GM12878 (cell line): ENCODE measurements at regions not wholly inside any gene's neighbourhood (a gene's known extent, or its start where the extent isn't known, plus 50 kb on each side); places are given as distances from the start of the nearest gene placed in this dataset.

Experiments used
- BHLHE40 ChIP-seq, 2 experiments: fragments of 450-650 bp in 1 of 2; IDR thresholded peaks; 2 replicates each; pipeline ENCODE4 v1.6.1; 2011 to 2017; ENCODE audit warnings: low read depth in 2 of 2, borderline replicate concordance in 1 of 2, improper control_type of control experiment in 1 of 2, low read length in 1 of 2, mild to moderate bottlenecking in 1 of 2
- BMI1 ChIP-seq: fragments of 450-650 bp; IDR thresholded peaks from 2 replicates; pipeline ENCODE4 v1.6.1; 2016; ENCODE audit warnings: mild to moderate bottlenecking, moderate library complexity, borderline replicate concordance
- EGR1 ChIP-seq, 2 experiments: IDR thresholded peaks; 1 replicate in 1 of 2; 2 replicates in 1 of 2; pipeline ENCODE4 v1.6.1; 2011 to 2012; ENCODE audit warnings: low read depth in 2 of 2, low read length in 2 of 2, borderline replicate concordance in 1 of 2, mild to moderate bottlenecking in 1 of 2, moderate library complexity in 1 of 2
- GATAD2B ChIP-seq: fragments of 450-650 bp; conservative IDR thresholded peaks from 2 replicates; pipeline ENCODE4 v1.6.1; 2017; ENCODE audit warnings: low read depth, mild to moderate bottlenecking, moderate library complexity
- KAT2A ChIP-seq: conservative IDR thresholded peaks from 2 replicates; pipeline ENCODE4 v1.6.1; 2011; ENCODE audit warnings: low read depth, low read length; ENCODE audit not compliant: control insufficient read depth
- MYB ChIP-seq: fragments of 150-350 bp; IDR thresholded peaks from 2 replicates; pipeline ENCODE4 v1.6.1; 2014; ENCODE audit warnings: mild to moderate bottlenecking, low read depth, low read length, borderline replicate concordance
- NR2C1 ChIP-seq: fragments of 450-650 bp; IDR thresholded peaks from 2 replicates; pipeline ENCODE4 v1.6.1; 2017; ENCODE audit warnings: antibody characterized with exemption, mild to moderate bottlenecking, moderate library complexity
- POU2F2 ChIP-seq: IDR thresholded peaks from 3 replicates; pipeline ENCODE4 v1.6.1; 2011; ENCODE audit warnings: low read depth, mild to moderate bottlenecking, low read length, borderline replicate concordance
- SREBF2 ChIP-seq: IDR thresholded peaks from 2 replicates; pipeline ENCODE4 v1.6.1; 2012; ENCODE audit warnings: mild to moderate bottlenecking, low read length
- TCF3 ChIP-seq: IDR thresholded peaks from 2 replicates; pipeline ENCODE4 v1.6.1; 2012; ENCODE audit warnings: low read depth, mild to moderate bottlenecking, low read length, borderline replicate concordance; ENCODE audit not compliant: insufficient read depth
- TCF7 ChIP-seq: IDR thresholded peaks from 2 replicates; pipeline ENCODE4 v1.6.1; 2014; ENCODE audit warnings: antibody characterized with exemption, borderline replicate concordance
- ZNF622 ChIP-seq: fragments of 450-650 bp; IDR thresholded peaks from 2 replicates; pipeline ENCODE4 v1.6.1; 2017; ENCODE audit warnings: mild to moderate bottlenecking, inconsistent platforms
- TF ChIP-seq, protein P1 (sequence below): fragments of 450-650 bp; IDR thresholded peaks from 2 replicates; pipeline ENCODE4 v1.6.1; 2016; ENCODE audit warnings: mild to moderate bottlenecking, moderate library complexity, borderline replicate concordance
- TF ChIP-seq, protein P2 (sequence below): fragments of 450-650 bp; IDR thresholded peaks from 2 replicates; pipeline ENCODE4 v1.6.1; 2017; ENCODE audit warnings: mild to moderate bottlenecking, moderate library complexity
- TF ChIP-seq, protein P3 (sequence below): fragments of 450-650 bp; IDR thresholded peaks from 2 replicates; pipeline ENCODE4 v1.6.1; 2017; ENCODE audit warnings: antibody characterized with exemption, mild to moderate bottlenecking, moderate library complexity
- TF ChIP-seq, protein P4 (sequence below): fragments of 450-650 bp; IDR thresholded peaks from 2 replicates; pipeline ENCODE4 v1.6.1; 2014; ENCODE audit warnings: mild to moderate bottlenecking

DNA sequence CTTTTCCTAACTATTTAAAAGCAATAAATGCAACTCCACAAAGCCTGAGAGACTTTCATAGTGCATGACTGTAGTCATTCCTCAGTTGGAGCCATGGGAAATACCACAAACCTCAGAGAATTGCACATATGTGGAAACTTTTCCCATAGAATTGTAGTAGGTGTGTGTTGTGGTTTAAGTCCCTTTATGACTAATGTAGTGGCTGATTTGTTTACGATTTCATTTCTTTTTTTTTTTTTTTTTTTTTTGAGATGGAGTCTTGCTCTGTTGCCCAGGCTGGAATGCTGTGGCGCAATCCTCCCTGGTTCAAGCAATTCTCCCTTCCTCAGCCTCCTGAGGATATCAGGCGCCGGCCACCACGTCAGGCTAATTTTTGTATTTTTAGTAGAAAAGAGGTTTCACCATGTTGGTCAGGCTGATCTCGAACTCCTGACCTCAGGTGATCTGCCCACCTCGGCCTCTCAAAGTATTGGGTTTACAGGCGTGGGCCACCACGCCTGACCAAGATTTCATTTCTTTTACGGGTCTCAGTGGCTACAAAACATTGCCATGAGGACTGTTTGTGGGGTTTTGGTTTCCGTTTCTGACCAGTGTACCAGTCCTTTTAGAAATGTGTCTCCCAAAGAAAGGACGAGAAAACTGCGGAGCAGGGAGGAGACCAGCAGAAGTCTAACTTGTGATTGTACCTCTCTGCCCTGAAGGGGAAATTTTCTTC lies 212.1 kb upstream of the MARCKS start (continued):
- TF ChIP-seq, protein P1, sequence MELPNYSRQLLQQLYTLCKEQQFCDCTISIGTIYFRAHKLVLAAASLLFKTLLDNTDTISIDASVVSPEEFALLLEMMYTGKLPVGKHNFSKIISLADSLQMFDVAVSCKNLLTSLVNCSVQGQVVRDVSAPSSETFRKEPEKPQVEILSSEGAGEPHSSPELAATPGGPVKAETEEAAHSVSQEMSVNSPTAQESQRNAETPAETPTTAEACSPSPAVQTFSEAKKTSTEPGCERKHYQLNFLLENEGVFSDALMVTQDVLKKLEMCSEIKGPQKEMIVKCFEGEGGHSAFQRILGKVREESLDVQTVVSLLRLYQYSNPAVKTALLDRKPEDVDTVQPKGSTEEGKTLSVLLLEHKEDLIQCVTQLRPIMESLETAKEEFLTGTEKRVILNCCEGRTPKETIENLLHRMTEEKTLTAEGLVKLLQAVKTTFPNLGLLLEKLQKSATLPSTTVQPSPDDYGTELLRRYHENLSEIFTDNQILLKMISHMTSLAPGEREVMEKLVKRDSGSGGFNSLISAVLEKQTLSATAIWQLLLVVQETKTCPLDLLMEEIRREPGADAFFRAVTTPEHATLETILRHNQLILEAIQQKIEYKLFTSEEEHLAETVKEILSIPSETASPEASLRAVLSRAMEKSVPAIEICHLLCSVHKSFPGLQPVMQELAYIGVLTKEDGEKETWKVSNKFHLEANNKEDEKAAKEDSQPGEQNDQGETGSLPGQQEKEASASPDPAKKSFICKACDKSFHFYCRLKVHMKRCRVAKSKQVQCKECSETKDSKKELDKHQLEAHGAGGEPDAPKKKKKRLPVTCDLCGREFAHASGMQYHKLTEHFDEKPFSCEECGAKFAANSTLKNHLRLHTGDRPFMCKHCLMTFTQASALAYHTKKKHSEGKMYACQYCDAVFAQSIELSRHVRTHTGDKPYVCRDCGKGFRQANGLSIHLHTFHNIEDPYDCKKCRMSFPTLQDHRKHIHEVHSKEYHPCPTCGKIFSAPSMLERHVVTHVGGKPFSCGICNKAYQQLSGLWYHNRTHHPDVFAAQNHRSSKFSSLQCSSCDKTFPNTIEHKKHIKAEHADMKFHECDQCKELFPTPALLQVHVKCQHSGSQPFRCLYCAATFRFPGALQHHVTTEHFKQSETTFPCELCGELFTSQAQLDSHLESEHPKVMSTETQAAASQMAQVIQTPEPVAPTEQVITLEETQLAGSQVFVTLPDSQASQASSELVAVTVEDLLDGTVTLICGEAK = 0 out of 2 replicates have a peak, but pooled peaks have one; percentile 11
- TF ChIP-seq BMI1 (peak; percentile 35; the same call in 1 of the 2 replicates), NR2C1 (no peak), SREBF2 (no peak), ZNF622 (no peak), GATAD2B (peak; percentile 69; the same call in 1 of the 2 replicates), MYB (no peak), KAT2A (no peak), TCF7 (no peak), EGR1 (IDR thresholded peaks at IDR 0.05; ENCODE audit: borderline replicate concordance in 1 of 2, low read depth in 2 of 2, low read length in 2 of 2) (no peak), BHLHE40 (IDR thresholded peaks at IDR 0.05; ENCODE audit: borderline replicate concordance in 1 of 2, low read depth in 2 of 2, low read length in 1 of 2) (peak; percentile 19 to 57; a peak in 3 of 4 replicates), TCF3 (0 out of 2 replicates have a peak, but pooled peaks have one; percentile 46), POU2F2 (0 out of 3 replicates have a peak, but pooled peaks have one; percentile 23)
- TF ChIP-seq, protein P2, sequence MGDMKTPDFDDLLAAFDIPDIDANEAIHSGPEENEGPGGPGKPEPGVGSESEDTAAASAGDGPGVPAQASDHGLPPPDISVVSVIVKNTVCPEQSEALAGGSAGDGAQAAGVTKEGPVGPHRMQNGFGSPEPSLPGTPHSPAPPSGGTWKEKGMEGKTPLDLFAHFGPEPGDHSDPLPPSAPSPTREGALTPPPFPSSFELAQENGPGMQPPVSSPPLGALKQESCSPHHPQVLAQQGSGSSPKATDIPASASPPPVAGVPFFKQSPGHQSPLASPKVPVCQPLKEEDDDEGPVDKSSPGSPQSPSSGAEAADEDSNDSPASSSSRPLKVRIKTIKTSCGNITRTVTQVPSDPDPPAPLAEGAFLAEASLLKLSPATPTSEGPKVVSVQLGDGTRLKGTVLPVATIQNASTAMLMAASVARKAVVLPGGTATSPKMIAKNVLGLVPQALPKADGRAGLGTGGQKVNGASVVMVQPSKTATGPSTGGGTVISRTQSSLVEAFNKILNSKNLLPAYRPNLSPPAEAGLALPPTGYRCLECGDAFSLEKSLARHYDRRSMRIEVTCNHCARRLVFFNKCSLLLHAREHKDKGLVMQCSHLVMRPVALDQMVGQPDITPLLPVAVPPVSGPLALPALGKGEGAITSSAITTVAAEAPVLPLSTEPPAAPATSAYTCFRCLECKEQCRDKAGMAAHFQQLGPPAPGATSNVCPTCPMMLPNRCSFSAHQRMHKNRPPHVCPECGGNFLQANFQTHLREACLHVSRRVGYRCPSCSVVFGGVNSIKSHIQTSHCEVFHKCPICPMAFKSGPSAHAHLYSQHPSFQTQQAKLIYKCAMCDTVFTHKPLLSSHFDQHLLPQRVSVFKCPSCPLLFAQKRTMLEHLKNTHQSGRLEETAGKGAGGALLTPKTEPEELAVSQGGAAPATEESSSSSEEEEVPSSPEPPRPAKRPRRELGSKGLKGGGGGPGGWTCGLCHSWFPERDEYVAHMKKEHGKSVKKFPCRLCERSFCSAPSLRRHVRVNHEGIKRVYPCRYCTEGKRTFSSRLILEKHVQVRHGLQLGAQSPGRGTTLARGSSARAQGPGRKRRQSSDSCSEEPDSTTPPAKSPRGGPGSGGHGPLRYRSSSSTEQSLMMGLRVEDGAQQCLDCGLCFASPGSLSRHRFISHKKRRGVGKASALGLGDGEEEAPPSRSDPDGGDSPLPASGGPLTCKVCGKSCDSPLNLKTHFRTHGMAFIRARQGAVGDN = no peak
- TF ChIP-seq, protein P3, sequence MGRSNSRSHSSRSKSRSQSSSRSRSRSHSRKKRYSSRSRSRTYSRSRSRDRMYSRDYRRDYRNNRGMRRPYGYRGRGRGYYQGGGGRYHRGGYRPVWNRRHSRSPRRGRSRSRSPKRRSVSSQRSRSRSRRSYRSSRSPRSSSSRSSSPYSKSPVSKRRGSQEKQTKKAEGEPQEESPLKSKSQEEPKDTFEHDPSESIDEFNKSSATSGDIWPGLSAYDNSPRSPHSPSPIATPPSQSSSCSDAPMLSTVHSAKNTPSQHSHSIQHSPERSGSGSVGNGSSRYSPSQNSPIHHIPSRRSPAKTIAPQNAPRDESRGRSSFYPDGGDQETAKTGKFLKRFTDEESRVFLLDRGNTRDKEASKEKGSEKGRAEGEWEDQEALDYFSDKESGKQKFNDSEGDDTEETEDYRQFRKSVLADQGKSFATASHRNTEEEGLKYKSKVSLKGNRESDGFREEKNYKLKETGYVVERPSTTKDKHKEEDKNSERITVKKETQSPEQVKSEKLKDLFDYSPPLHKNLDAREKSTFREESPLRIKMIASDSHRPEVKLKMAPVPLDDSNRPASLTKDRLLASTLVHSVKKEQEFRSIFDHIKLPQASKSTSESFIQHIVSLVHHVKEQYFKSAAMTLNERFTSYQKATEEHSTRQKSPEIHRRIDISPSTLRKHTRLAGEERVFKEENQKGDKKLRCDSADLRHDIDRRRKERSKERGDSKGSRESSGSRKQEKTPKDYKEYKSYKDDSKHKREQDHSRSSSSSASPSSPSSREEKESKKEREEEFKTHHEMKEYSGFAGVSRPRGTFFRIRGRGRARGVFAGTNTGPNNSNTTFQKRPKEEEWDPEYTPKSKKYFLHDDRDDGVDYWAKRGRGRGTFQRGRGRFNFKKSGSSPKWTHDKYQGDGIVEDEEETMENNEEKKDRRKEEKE = no peak
- TF ChIP-seq, protein P4, sequence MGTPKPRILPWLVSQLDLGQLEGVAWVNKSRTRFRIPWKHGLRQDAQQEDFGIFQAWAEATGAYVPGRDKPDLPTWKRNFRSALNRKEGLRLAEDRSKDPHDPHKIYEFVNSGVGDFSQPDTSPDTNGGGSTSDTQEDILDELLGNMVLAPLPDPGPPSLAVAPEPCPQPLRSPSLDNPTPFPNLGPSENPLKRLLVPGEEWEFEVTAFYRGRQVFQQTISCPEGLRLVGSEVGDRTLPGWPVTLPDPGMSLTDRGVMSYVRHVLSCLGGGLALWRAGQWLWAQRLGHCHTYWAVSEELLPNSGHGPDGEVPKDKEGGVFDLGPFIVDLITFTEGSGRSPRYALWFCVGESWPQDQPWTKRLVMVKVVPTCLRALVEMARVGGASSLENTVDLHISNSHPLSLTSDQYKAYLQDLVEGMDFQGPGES = no peak
